ENCODE measurements at regions not wholly inside any gene's neighbourhood (a gene's known extent, or its start where the extent isn't known, plus 50 kb on each side); places are given as distances from the start of the nearest gene placed in this dataset.

DNA sequence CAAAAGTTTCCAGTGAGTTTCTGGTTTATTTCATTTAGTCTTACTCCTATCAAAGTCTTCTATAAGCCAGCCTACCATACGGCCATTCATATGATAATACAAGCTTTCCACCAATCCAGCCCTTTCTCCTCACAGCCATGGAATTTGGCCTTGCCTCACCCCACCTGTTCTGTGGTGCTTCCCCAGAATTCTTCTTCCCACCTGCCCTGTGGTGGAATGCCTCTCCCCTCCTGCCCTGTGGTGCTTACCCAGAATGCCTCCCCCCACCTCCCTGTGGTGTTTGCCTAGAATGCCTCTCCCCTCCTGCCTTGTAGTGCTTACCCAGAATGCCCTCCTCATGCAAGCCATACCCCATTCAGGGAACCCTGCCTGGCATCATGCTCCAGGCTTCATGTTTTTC, 90.3 kb upstream of the APC start:
- Histone ChIP-seq H3K4me3 (ENCODE audit: low read depth, low read length) (no peak overlapping the region), H2AFZ (no peak overlapping the region), H3K27me3 (ENCODE audit: control insufficient read depth, insufficient read depth, low read length) (no peaks in the 10 kb centered on the region), H3K4me2 (ENCODE audit: low read length) (no peak overlapping the region), H3K27ac (no peak overlapping the region), H3K79me2 (no peaks in the 10 kb centered on the region), H3K4me1 (no peaks in the 10 kb centered on the region), H3K36me3 (ENCODE audit: control insufficient read depth, insufficient read depth, low read length) (no peaks in the 10 kb centered on the region), H3K9me3 (ENCODE audit: control insufficient read depth, low read length) (no peaks in the 10 kb centered on the region), H3K9ac (no peak overlapping the region)
- TF ChIP-seq, protein P1, sequence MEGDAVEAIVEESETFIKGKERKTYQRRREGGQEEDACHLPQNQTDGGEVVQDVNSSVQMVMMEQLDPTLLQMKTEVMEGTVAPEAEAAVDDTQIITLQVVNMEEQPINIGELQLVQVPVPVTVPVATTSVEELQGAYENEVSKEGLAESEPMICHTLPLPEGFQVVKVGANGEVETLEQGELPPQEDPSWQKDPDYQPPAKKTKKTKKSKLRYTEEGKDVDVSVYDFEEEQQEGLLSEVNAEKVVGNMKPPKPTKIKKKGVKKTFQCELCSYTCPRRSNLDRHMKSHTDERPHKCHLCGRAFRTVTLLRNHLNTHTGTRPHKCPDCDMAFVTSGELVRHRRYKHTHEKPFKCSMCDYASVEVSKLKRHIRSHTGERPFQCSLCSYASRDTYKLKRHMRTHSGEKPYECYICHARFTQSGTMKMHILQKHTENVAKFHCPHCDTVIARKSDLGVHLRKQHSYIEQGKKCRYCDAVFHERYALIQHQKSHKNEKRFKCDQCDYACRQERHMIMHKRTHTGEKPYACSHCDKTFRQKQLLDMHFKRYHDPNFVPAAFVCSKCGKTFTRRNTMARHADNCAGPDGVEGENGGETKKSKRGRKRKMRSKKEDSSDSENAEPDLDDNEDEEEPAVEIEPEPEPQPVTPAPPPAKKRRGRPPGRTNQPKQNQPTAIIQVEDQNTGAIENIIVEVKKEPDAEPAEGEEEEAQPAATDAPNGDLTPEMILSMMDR (IDR thresholded peaks at IDR 0.05) = no peak

DNA sequence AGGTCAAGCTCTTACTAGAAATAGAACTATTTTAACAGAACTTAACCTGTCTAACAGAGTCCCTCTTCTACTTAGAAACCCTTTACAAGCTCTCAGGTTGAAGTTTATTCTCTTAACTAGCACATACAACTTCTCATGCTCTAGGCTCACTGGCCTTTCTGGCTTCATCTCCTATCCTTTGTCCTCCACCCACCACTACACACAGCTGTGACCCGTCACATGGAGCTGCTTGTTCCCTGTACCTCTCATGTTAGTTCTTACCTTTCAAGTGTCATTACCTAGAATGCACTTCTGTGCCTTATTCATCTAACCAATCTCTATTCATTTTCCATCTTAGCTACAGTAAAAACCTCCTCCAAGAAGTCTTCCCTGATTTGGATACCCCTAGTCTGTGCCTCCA, 89.4 kb upstream of the APC start:
- TF ChIP-seq, protein P1 (IDR thresholded peaks at IDR 0.05) = no peak
- no peak overlapping the region for H3K27ac ChIP-seq
- no peak overlapping the region for H3K4me3 ChIP-seq (ENCODE audit: low read depth, low read length)
- no peak overlapping the region for H3K9ac ChIP-seq
- H3K79me2 ChIP-seq = no peaks in the 10 kb centered on the region
- H3K4me2 ChIP-seq (ENCODE audit: low read length) = no peak overlapping the region
- H2AFZ ChIP-seq = no peak overlapping the region
- no peaks in the 10 kb centered on the region for H3K27me3 ChIP-seq (ENCODE audit: control insufficient read depth, insufficient read depth, low read length)
- no peaks in the 10 kb centered on the region for H3K36me3 ChIP-seq (ENCODE audit: control insufficient read depth, insufficient read depth, low read length)
- H3K9me3 ChIP-seq (ENCODE audit: control insufficient read depth, low read length) = no peaks in the 10 kb centered on the region
- no peaks in the 10 kb centered on the region for H3K4me1 ChIP-seq

DNA sequence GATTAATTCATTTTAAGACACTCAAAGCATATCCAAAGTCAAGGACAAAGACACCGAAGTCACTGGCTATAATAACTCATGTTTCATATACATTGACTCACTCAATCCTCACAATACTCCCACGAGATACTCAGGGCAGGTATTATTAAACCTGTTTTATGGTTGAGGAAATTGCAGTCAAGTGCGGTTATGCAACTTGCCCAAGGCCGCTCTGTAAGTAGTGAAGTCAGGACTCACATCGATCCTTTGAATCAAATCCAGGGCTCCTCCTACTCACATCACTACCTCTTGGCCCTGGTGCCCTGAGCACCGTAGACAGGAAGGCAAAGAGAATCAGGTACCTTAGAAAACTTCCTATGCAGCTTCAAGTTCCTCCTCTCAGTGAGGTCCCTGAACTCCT, 87.8 kb upstream of the APC start:
- Histone ChIP-seq H3K27ac (no peak overlapping the region), H3K9me3 (ENCODE audit: control insufficient read depth, low read length) (no peaks in the 10 kb centered on the region)

DNA sequence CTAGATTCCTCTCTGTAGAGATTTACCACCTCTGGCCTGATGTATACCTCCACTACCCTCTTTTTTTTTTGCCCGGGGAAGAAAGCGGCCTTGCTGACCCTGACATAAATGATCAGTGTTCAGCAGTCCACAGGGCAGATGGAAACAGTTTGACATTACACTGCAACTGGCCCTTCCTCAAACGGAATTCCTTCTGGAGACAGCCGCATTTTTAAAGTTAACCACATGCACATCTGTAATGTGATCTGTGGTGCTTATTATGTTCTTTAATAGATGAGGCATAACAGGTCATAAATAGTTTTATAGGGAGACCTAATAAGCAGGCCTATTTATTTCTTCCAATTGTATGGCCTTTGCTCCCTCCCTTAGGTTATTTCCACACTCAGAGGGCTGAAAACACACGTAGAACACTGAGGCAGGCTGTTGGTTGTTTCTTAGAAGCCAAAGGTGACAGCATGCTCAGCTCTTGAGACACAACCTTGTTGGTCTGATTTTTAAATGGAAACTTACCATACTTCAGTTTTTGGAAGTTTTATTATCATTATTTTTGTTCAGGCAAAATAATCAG, 84.0 kb upstream of the APC start:
- no peaks in the 10 kb centered on the region for H3K79me2 ChIP-seq
- no peaks in the 10 kb centered on the region for H3K27me3 ChIP-seq (ENCODE audit: control insufficient read depth, insufficient read depth, low read length)
- no peak overlapping the region for H3K9ac ChIP-seq
- H3K4me1 ChIP-seq = no peaks in the 10 kb centered on the region
- TF ChIP-seq, protein P1 (IDR thresholded peaks at IDR 0.05) = no peak
- H3K9me3 ChIP-seq (ENCODE audit: control insufficient read depth, low read length) = no peaks in the 10 kb centered on the region
- no peak overlapping the region for H3K4me3 ChIP-seq (ENCODE audit: low read depth, low read length)
- no peak overlapping the region for H3K27ac ChIP-seq
- H3K36me3 ChIP-seq (ENCODE audit: control insufficient read depth, insufficient read depth, low read length) = no peaks in the 10 kb centered on the region
- no peak overlapping the region for H3K4me2 ChIP-seq (ENCODE audit: low read length)
- H2AFZ ChIP-seq = no peak overlapping the region

More for the DNA sequence above, 87.8 kb upstream of the APC start:
- Histone ChIP-seq H3K4me3 (ENCODE audit: low read depth, low read length) (no peak overlapping the region), H3K36me3 (ENCODE audit: control insufficient read depth, insufficient read depth, low read length) (no peaks in the 10 kb centered on the region), H3K27me3 (ENCODE audit: control insufficient read depth, insufficient read depth, low read length) (no peaks in the 10 kb centered on the region), H3K4me2 (ENCODE audit: low read length) (no peak overlapping the region), H3K4me1 (no peaks in the 10 kb centered on the region), H2AFZ (peak overlapping the region; percentile 16), H3K9ac (no peak overlapping the region), H3K79me2 (no peaks in the 10 kb centered on the region)
- TF ChIP-seq, protein P1 (IDR thresholded peaks at IDR 0.05) = no peak

DNA sequence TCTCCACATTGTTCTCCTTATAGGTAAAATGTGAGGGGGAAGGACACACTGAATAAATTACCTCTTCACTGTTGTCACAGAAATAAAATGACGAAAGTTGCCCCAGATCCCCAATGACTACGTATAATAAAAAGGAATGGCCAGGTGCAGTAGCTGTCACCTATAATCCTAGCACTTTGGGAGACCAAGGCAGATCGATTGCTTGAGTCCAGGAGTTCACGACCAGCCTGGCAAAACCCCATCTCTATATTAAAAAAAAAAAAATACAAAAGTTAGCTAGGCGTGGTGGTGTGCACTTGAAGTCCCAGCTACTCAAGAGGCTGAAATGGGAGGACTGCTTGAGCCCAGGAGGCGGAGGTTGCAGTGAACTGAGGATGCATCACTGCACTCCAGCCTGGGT, 82.2 kb upstream of the APC start:
- H3K9me3 ChIP-seq (ENCODE audit: control insufficient read depth, low read length) = no peaks in the 10 kb centered on the region
- no peak overlapping the region for H3K9ac ChIP-seq
- H3K27ac ChIP-seq = no peak overlapping the region
- no peak overlapping the region for H2AFZ ChIP-seq
- H3K36me3 ChIP-seq (ENCODE audit: control insufficient read depth, insufficient read depth, low read length) = no peaks in the 10 kb centered on the region
- H3K4me2 ChIP-seq (ENCODE audit: low read length) = no peak overlapping the region
- no peaks in the 10 kb centered on the region for H3K4me1 ChIP-seq
- H3K4me3 ChIP-seq (ENCODE audit: low read depth, low read length) = no peak overlapping the region
- no peaks in the 10 kb centered on the region for H3K79me2 ChIP-seq
- no peaks in the 10 kb centered on the region for H3K27me3 ChIP-seq (ENCODE audit: control insufficient read depth, insufficient read depth, low read length)
- TF ChIP-seq, protein P1 (IDR thresholded peaks at IDR 0.05) = no peak

Measured in parathyroid adenoma (tissue), 2 donors.